ENCODE measurements at regions not wholly inside any gene's neighbourhood (a gene's known extent, or its start where the extent isn't known, plus 50 kb on each side); places are given as distances from the start of the nearest gene placed in this dataset.
"Not testable (repeated sequence)": the region's sequence is repeated elsewhere in the genome, so short reads cannot be mapped to it uniquely, and the experiment has no call there.

GRCh38 chr5:54385994-54386393 lies 69.5 kb upstream of the HSPB3 start:
- no peaks in the 10 kb centered on the region for H3K36me3 Mint-ChIP-seq (ENCODE audit: insufficient read depth)
- no peak for DNase-seq
- H3K27me3 Mint-ChIP-seq, result peaks cover 20 to 41% of the 10 kb centered on the region in 2 donors
- H3K27ac Mint-ChIP-seq, result no peak overlapping the region
- no peak for ATAC-seq (replicated peaks)
- no peaks in the 10 kb centered on the region for H3K4me1 Mint-ChIP-seq (ENCODE audit: low read depth in 2 of 2)
- no peaks in the 10 kb centered on the region for H3K9me3 Mint-ChIP-seq
- H3K4me3 Mint-ChIP-seq, result no peak overlapping the region

- no peak overlapping the region for H3K4me3 Mint-ChIP-seq
- no peaks in the 10 kb centered on the region for H3K9me3 Mint-ChIP-seq
- ATAC-seq (replicated peaks) (no peak), DNase-seq (no peak)
- H3K27ac Mint-ChIP-seq, result no peak overlapping the region
- no peaks in the 10 kb centered on the region for H3K36me3 Mint-ChIP-seq (ENCODE audit: insufficient read depth)
- peaks cover 20 to 43% of the 10 kb centered on the region in 2 donors for H3K27me3 Mint-ChIP-seq
- no peaks in the 10 kb centered on the region for H3K4me1 Mint-ChIP-seq (ENCODE audit: low read depth in 2 of 2)
Observed at GRCh38 chr5:54384356-54384933, 71.1 kb upstream of the HSPB3 start.

- Mint-ChIP-seq H3K9me3 (no peaks in the 10 kb centered on the region), H3K27me3 (peaks cover 24 to 48% of the 10 kb centered on the region in 2 donors), H3K4me3 (no peak overlapping the region), H3K36me3 (ENCODE audit: insufficient read depth) (no peaks in the 10 kb centered on the region), H3K27ac (no peak overlapping the region), H3K4me1 (ENCODE audit: low read depth in 2 of 2) (no peaks in the 10 kb centered on the region)
- ATAC-seq (replicated peaks), result no peak
- no peak for DNase-seq
Observed at GRCh38 chr5:54383941-54384340, 71.6 kb upstream of the HSPB3 start.

GRCh38 chr5:54383225-54383901 lies 72.1 kb upstream of the HSPB3 start:
- Mint-ChIP-seq H3K4me3 (no peak overlapping the region), H3K36me3 (ENCODE audit: insufficient read depth) (no peaks in the 10 kb centered on the region), H3K27me3 (peaks cover 30 to 54% of the 10 kb centered on the region in 2 donors), H3K4me1 (ENCODE audit: low read depth in 2 of 2) (no peaks in the 10 kb centered on the region), H3K27ac (no peak overlapping the region), H3K9me3 (no peaks in the 10 kb centered on the region)
- ATAC-seq (replicated peaks) (no peak), DNase-seq (no peak)

GRCh38 chr5:54381319-54381718 lies 70.9 kb upstream of the ARL15 start:
- H3K9me3 Mint-ChIP-seq; H3K27ac Mint-ChIP-seq; H3K36me3 Mint-ChIP-seq (ENCODE audit: insufficient read depth); DNase-seq; H3K4me3 Mint-ChIP-seq; H3K4me1 Mint-ChIP-seq (ENCODE audit: low read depth in 2 of 2); ATAC-seq (replicated peaks): not testable (repeated sequence)
- H3K27me3 Mint-ChIP-seq, result peaks cover 35 to 55% of the 10 kb centered on the region in 2 donors

- no peak for DNase-seq
- Mint-ChIP-seq H3K9me3 (peaks cover 0 to 2% of the 10 kb centered on the region in 2 donors), H3K4me1 (ENCODE audit: low read depth in 2 of 2) (no peaks in the 10 kb centered on the region), H3K36me3 (ENCODE audit: insufficient read depth) (peaks cover 3% of the 10 kb centered on the region), H3K4me3 (no peak overlapping the region), H3K27ac (no peak overlapping the region), H3K27me3 (peaks cover 49 to 70% of the 10 kb centered on the region in 2 donors)
- no peak for ATAC-seq (replicated peaks)
Observed at GRCh38 chr5:54379590-54379989, 69.2 kb upstream of the ARL15 start.

- no peak overlapping the region for H3K27ac Mint-ChIP-seq
- ATAC-seq (replicated peaks) (no peak), DNase-seq (no peak)
- H3K9me3 Mint-ChIP-seq, result peaks cover 0 to 2% of the 10 kb centered on the region in 2 donors
- no peak overlapping the region for H3K4me3 Mint-ChIP-seq
- peaks cover 3% of the 10 kb centered on the region for H3K36me3 Mint-ChIP-seq (ENCODE audit: insufficient read depth)
- no peaks in the 10 kb centered on the region for H3K4me1 Mint-ChIP-seq (ENCODE audit: low read depth in 2 of 2)
- H3K27me3 Mint-ChIP-seq, result peaks cover 54 to 69% of the 10 kb centered on the region in 2 donors
Observed at GRCh38 chr5:54378707-54379106, 68.3 kb upstream of the ARL15 start.

GRCh38 chr5:54377339-54377738 lies 67.0 kb upstream of the ARL15 start:
- ATAC-seq (replicated peaks); DNase-seq; H3K9me3 Mint-ChIP-seq; H3K36me3 Mint-ChIP-seq (ENCODE audit: insufficient read depth); H3K4me3 Mint-ChIP-seq; H3K27ac Mint-ChIP-seq; H3K4me1 Mint-ChIP-seq (ENCODE audit: low read depth in 2 of 2): not testable (repeated sequence)
- peaks cover 58 to 59% of the 10 kb centered on the region in 2 donors for H3K27me3 Mint-ChIP-seq

GRCh38 chr5:54370982-54371381 lies 60.6 kb upstream of the ARL15 start:
- Mint-ChIP-seq H3K27me3 (peaks cover 48 to 54% of the 10 kb centered on the region in 2 donors), H3K4me1 (ENCODE audit: low read depth in 2 of 2) (no peaks in the 10 kb centered on the region), H3K4me3 (no peak overlapping the region), H3K36me3 (ENCODE audit: insufficient read depth) (peaks cover 3% of the 10 kb centered on the region), H3K27ac (no peak overlapping the region), H3K9me3 (no peaks in the 10 kb centered on the region)
- ATAC-seq (replicated peaks), result no peak
- no peak for DNase-seq

- H3K4me1 Mint-ChIP-seq (ENCODE audit: low read depth in 2 of 2), result no peaks in the 10 kb centered on the region
- H3K9me3 Mint-ChIP-seq, result no peaks in the 10 kb centered on the region
- no peak overlapping the region for H3K4me3 Mint-ChIP-seq
- ATAC-seq (replicated peaks) (no peak), DNase-seq (no peak)
- H3K27me3 Mint-ChIP-seq, result peaks cover 38 to 45% of the 10 kb centered on the region in 2 donors
- H3K36me3 Mint-ChIP-seq (ENCODE audit: insufficient read depth), result no peaks in the 10 kb centered on the region
- H3K27ac Mint-ChIP-seq, result no peak overlapping the region
Observed at GRCh38 chr5:54367844-54368243, 57.5 kb upstream of the ARL15 start.

GRCh38 chr5:54366707-54367106 lies 56.3 kb upstream of the ARL15 start:
- no peaks in the 10 kb centered on the region for H3K4me1 Mint-ChIP-seq (ENCODE audit: low read depth in 2 of 2)

GRCh38 chr5:54363669-54364068 lies 53.3 kb upstream of the ARL15 start:
- Mint-ChIP-seq H3K36me3 (ENCODE audit: insufficient read depth) (no peaks in the 10 kb centered on the region), H3K9me3 (no peaks in the 10 kb centered on the region), H3K27me3 (peaks cover 38 to 57% of the 10 kb centered on the region in 2 donors), H3K4me1 (ENCODE audit: low read depth in 2 of 2) (no peaks in the 10 kb centered on the region), H3K4me3 (no peak overlapping the region), H3K27ac (no peak overlapping the region)
- no peak for DNase-seq
- ATAC-seq (replicated peaks), result no peak

More at GRCh38 chr5:54366707-54367106, 56.3 kb upstream of the ARL15 start:
- H3K4me3 Mint-ChIP-seq, result no peak overlapping the region
- DNase-seq (no peak), ATAC-seq (replicated peaks) (no peak)
- peaks cover 39 to 46% of the 10 kb centered on the region in 2 donors for H3K27me3 Mint-ChIP-seq
- H3K27ac Mint-ChIP-seq, result no peak overlapping the region
- H3K9me3 Mint-ChIP-seq, result no peaks in the 10 kb centered on the region
- no peaks in the 10 kb centered on the region for H3K36me3 Mint-ChIP-seq (ENCODE audit: insufficient read depth)

- no peak for DNase-seq
- H3K4me3 Mint-ChIP-seq, result no peak overlapping the region
- H3K4me1 Mint-ChIP-seq (ENCODE audit: low read depth in 2 of 2), result no peaks in the 10 kb centered on the region
- peaks cover 35 to 53% of the 10 kb centered on the region in 2 donors for H3K27me3 Mint-ChIP-seq
- no peak for ATAC-seq (replicated peaks)
- no peaks in the 10 kb centered on the region for H3K9me3 Mint-ChIP-seq
- H3K27ac Mint-ChIP-seq, result no peak overlapping the region
- H3K36me3 Mint-ChIP-seq (ENCODE audit: insufficient read depth), result no peaks in the 10 kb centered on the region
Observed at GRCh38 chr5:54362992-54363625, 52.7 kb upstream of the ARL15 start.

GRCh38 chr5:54362434-54362833 lies 52.1 kb upstream of the ARL15 start:
- DNase-seq (no peak), ATAC-seq (replicated peaks) (no peak)
- no peaks in the 10 kb centered on the region for H3K36me3 Mint-ChIP-seq (ENCODE audit: insufficient read depth)
- peaks cover 41 to 60% of the 10 kb centered on the region in 2 donors for H3K27me3 Mint-ChIP-seq
- H3K27ac Mint-ChIP-seq, result no peak overlapping the region
- H3K9me3 Mint-ChIP-seq, result no peaks in the 10 kb centered on the region
- no peak overlapping the region for H3K4me3 Mint-ChIP-seq
- no peaks in the 10 kb centered on the region for H3K4me1 Mint-ChIP-seq (ENCODE audit: low read depth in 2 of 2)

Data from effector memory CD8-positive, alpha-beta T cell (primary cell).